Hematopoietic multipotent progenitor cell treated with erythropoietin and hydrocortisone succinate and interleukin-3 and kit ligand, for 6 days (in vitro differentiated cells): ENCODE measurements at regions not wholly inside any gene's neighbourhood (a gene's known extent, or its start where the extent isn't known, plus 50 kb on each side); places are given as distances from the start of the nearest gene placed in this dataset.
"Not testable (repeated sequence)": the region's sequence is repeated elsewhere in the genome, so short reads cannot be mapped to it uniquely, and the experiment has no call there.

Experiments used
- DNase-seq: peaks from one replicate; pipeline ENCODE4 v3.0.0-alpha.2; 2015

DNA sequence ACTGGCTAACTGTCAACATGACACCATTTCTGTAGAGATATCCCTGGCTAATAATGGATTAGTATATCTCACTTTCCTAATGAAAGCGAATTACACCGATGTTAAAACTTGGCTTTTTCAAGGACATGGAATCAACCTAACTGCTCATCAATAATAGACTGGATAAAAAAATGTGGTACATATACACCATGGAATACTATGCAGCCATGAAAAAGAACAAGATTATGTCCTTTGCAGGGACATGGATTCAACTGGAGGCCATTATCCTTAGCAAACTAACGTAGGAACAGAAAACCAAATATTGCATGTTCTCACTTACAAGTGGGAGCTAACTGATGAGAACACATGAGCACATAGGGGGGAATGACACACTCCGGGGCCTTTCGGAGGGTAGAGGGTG lies 62.6 kb downstream of the ZIC1 start:
- no peak for DNase-seq

DNA sequence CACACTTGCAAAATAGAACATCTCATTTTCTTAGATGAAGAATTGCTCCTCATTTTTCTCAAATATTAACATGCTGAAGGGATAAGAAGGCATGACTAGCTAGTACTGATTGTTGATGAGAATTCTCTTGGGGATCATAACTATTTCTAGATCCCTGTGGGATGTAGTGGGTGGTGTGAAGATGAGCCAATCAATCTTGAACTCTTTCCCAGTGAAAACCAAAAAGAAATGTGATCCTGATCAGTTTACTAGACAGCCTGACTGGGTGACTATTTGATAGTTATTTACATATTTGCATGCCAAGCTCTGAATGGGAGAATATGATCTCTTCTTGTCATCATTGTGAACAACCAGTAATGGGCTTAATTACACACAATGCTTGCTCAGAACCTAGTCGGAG lies 63.7 kb downstream of the ZIC1 start:
- no peak for DNase-seq

DNA sequence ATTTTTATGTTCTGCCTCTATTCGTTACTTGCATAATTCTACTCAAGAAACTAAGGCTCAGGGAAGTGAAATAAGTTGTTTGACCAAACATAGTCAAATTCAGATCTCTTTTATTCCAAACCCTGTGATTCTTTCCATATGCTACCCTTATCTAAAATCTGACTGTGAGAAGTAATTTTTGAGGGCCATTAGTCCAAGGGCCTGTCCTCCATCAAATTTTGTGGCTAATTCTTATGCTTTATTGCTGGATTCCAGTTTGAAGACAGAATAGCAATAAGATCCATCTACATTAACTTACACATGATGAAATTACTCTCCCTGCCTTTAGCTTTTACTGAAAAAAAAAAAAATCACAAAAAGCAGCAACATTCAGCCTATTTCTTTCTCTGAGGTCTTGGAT lies 74.0 kb downstream of the ZIC1 start:
- DNase-seq: no peak

DNA sequence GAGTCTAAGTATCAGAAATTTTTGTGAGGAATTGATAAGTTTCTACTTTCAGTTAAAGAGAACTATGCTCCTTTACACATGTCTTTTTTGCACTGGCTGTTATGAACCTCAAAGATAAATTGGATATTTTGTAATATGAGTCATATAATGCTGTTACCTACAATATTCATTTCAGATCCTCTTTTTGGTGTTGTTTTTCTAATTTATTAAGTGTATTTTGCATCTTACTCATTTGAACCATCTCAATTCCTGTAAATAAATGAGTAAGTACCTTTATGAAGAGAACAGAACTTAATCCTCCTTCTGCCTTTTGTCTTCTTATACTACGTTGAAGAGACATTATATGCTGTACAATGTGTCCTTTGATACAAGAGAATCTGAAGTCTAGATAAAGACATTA lies 74.4 kb downstream of the ZIC1 start:
- no peak for DNase-seq

DNA sequence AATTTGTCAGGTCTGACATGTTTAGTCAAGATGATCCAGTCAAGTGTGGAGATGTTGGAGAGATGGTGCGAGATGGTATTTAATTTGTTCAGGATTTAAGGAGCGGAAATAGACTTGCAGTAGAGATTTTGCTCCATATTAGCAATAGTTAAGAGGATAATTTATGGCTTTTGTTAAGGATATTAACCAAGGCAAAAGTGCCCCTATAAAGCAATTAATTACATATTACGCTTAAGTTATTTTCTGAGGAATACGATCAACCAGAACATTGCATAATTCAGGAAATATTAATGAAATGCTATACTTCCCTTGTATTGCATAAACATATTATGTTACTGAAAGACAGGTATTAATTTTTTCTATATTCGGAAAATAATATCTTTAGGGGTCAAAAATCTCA lies 83.9 kb downstream of the ZIC1 start:
- DNase-seq: no peak

DNA sequence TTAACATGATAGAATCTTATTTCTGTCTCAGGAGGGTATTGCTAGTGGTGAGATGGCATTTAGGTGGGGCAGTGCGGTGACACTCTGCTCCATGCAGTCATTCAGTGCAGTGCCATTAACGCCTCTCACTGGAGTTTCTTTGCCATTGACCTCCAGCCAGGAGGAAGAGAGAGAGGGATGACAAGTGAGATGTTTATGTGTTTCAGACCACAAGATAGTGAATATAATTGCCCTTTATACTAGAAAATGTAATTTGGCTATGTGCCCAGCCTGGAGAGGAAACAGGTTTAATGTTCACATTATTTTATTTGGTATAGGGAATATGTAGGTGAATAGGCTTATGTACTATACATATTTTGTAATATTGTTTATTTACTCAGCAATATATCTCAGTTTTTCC lies 84.5 kb downstream of the ZIC1 start:
- DNase-seq: no peak

DNA sequence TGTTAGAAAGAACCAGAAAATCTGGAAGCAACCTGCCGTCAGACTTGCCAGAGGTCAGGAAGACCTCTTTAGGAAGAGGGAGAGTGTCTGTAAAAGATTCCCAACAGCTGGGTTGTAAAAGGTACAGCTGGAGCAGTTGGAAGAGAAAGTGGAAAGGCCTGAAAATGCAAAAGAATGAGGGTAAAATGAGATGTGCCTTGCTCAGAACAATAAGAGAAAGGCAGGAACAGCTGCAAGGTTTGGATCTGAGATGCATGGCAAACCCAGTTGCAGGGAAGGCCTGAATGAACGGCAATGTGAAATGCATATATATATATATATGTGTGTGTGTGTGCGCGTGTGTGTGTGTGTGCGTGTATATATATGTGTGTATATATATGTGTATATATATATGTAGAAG lies 88.1 kb downstream of the ZIC1 start:
- DNase-seq: no peak

DNA sequence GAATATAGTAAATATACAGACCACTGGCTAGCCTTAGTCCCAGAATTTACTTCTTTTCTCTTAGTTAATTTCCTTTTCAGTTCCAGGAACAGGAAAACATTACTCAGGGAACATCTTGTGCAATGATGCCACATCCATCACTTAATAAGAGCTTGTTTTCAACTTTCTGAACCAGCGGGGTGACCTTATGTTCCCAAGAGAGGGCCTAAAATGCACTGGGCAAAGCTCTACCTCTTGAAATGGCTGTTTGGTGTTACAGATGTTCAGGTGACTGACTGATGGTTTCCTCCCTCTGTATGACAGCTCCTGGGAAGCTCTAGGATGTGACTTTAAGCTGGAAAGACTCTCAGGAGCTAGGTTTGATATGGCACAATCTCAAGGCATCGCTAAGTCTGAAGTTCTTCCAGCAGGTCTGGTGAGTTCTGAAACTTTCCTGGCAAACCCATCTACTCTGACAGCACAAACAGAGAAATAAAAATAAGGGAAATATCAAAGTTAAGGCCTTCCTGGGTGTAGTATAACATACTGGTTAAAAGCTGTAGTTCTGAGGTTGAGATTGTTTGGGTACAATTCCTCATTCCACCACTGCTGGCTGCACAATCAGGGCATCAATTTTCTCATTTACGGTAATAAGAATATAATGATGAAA lies 98.6 kb downstream of the ZIC1 start:
- DNase-seq: no peak

DNA sequence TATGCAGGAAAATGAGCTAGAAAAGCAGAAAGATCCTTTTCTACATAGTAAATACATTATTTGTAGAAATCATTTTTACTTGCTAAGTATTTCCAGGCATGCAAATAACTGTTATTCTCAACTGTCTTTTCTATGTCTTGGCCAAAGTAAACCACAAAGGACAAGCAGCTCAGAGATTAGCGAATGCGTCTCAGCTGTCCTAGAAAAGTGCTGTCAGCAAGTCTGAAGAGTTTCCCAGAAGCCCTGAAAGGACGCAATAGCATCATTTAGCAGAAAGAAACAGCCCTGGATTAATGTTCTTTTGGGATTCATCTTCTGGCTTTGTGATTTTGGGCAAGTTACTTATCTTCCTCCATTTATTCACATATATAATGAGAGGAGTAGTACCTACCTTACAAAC lies 100.3 kb downstream of the ZIC1 start:
- no peak for DNase-seq

DNA sequence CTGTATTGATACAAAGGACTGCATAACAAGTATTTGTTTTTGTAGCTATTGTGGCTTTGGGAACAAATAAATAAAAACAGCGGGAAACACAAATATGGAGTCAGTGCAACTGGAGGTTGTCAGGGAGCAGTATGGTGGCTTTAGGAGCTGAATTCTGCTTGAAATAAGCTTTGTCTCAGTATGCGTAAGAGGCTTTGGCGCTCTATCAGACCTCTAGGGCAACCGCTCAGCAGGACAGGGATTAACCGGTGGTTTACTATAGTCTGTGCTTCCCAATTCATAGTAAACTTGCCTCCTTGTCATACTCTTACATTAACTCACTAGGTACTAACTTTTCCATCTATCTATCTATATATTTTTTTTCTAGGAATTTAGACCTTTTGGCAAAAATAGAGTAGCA lies 104.6 kb downstream of the ZIC1 start:
- no peak for DNase-seq

DNA sequence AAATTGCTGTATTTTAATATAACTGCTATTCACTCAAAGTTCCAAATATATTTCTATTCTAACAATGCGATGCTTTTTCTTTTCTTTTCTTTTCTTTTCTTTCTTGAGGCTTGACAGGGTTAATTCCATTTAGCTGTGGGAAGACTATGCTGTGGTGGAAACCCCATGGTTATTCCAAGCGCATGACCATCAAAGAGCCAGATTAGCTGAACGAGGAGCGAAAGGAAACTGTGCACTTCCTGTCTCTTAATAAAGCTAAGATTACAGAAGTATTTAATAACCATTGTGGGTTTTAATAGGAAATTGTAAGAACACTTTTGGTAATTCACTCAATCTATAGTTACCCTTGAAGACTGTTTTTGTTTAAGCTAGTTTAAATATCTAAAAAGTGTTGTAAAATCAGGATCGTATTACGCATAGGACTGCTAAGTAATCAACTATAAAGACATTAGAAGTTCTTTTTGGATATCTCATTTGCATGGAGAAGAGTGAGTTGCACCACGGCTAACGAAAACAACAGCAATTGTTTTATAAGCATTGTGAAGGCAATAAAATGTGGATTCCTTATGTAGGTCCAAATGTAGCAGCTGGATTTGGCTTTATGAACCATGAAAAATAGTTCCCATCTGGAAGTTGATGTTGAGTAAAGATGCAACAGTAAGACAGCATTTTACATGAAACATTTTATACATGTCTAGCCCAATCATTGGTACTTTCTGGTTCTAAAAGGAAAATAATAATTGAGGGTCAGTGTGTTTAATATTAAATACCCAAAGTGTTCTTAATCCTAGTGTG lies 105.4 kb downstream of the ZIC1 start:
- DNase-seq: no peak

DNA sequence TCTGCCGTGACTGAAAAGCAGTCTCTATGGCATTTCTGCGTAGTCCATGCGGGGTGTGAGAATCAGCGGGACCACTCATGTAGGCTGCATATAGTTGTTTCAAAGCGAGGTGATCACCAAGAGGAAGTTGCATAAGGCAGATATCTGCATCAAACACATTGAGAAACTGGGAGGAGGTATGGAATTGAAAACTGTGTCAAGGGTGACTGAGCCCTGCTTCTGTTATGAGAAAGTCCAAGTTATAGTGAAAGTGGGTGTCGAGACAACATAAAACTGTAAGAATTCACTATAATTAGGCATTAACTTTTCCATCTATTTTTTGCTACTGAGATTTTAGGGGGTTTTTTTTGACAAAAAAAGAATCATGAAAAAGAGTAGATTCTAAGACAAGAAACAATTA lies 109.3 kb downstream of the ZIC1 start:
- peak; percentile 0 for DNase-seq

DNA sequence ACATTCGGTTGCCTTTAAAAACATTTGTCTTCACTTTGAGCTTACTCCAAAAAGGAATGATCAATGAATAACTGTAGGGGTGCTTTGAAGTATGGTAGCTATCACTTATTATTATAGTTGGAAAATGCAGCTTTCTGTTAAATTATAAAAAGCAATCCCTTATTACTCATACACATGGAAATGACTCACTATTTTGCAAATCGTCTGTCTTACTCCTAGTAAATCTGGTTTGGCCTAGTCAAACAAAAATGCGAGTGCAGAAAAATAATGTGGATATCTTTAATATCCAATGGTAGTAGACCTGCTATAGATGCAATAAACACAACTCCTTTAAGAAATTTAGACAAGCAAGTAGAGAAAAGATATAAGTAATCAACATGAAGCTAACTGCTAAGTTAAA lies 112.5 kb downstream of the ZIC1 start:
- DNase-seq: no peak

DNA sequence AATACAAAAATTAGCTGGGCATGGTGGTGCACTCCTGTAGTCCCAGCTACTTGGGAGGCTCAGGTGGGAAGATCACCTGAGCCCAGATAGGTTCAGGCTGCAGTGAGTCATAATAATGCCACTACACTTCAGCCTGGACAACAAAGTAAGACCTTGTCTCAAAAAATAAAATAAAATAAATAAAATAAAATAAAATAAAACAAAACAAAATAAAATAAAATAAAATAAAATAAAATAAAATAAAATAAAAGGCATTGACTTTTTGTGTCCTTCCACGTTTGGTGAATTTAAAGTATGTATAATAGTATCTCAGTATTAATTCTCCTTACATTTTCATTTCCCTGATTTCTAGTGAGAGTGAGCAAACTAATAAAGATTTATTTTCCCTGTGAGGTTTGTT lies 113.6 kb downstream of the ZIC1 start:
- not testable (repeated sequence) for DNase-seq

DNA sequence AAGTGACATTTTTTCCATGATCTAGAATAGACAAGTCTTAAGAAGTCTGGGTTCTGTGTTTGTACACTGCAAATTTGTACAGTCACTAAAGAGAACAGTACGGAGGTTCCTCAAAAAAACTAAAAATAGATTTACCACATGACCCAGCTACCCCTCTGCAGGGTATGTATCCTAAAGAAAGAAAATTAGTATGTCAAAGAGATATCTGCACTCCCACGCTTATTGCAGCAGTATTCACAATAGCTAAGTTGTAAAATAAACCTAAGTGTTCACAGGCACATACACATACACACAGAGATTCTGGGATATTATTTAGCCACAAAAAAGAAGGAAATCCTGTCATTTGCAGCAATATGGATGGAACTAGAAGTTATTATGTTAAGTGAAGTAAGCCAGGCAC lies 120.4 kb downstream of the ZIC1 start:
- DNase-seq: no peak

DNA sequence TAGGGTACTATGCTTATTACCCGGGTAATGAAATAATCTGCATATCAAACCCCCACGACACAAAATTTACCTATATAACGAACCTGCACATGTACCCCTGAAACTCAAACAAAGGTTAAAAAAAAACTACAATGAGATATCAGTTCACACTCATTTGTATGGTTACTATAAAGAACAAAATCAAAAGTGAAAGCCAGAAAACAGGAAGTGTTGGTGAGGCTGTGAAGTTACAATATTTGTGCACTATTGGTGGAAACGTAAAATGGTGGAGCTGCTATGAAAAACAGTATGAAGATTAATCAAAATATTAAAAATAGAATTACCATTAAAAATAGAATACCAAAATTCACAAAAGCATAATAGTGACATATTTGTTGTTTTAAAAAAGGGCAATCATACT lies 128.9 kb downstream of the ZIC1 start:
- no peak for DNase-seq

DNA sequence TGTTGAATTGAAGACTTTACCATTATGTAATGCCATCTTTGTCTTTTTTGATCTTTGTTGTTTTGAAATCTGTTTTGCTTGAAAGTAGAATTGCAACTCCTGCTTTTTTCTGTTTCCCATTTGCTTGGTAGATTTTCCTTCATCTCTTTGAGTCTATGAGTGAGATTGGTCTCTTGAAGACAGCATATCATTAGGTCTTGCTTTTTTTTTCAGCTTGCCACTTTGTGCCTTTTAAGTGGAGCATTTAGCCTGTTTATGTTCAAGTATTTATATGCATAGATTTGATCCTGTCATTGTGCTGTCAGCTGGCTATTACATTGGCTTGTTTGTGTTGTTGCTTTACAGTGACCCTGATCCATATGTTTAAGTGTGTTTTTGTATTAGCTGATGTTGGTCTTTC lies 131.8 kb downstream of the ZIC1 start:
- no peak for DNase-seq

DNA sequence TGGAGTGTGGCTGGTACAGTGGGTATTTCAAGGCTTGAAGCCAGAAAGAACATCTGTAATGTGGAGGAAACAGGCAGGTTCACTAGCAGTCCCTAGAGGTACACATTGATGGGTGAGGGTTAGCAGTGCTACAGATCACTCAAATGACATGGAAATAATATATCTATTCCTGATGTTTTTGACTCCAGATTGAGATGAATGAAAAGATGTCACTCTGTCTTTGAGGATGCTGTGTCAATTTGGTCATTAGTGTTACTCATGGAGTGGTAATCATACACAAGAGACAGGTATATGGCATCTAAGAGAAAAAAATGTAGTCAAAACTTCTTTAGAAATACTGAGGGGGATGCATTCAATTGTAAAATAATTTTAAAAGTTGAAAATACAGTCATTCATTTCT lies 135.1 kb downstream of the ZIC1 start:
- no peak for DNase-seq

DNA sequence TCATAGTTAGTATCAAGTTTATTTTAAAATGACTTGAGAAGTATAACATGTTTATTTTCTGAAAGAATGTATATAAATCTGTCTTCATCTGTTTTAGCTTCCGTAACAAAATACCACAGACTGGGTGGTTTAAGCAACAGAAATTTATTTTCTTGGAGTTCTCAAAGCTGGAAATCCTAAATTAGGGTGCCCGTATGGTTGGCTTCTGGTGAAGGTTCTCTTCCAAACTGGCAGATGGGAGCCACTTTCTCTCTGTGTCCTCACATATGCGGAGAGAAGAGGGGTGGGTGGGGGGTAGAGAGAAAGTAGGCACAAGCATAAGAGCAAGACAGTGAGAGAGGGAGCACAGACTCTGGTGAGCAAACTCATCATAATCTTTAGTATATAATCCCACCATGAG lies 142.3 kb downstream of the ZIC1 start:
- no peak for DNase-seq

DNA sequence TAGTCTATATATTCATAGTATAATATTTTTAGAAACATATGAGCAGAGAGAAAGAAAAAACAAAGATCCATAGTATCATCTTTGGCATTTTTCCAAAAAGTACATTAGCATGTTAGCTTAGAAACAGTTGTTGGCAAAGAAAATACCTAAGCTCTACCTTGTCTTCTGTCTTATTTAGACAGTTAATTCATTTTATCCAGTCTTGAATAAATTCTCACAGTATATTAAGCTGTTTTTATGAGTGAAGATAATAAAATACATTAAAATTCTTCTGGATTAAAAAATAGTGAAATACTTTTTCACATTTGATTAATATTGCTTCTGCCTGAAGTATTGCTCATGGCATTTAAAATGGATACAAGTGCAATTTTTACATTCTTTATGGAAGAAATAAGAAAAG lies 145.2 kb downstream of the ZIC1 start:
- DNase-seq: peak; percentile 1

DNA sequence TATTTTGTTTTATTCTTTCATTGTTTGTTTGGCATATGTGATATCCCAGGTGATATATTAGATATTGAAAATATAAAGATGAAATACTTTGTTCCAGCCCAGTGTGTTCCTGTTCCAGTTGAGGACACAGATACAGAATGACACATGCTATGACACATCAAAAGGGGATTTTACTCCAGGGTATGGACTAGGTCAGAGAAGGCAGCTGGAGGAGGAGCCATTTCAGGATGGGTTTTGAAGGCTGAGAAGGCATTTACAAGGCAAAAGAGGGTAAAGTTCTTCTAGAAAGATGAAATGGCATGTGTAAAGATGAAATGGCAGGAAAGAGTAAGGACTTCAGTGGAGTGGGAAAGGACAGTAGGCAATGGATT lies 163.8 kb downstream of the ZIC1 start:
- no peak for DNase-seq

DNA sequence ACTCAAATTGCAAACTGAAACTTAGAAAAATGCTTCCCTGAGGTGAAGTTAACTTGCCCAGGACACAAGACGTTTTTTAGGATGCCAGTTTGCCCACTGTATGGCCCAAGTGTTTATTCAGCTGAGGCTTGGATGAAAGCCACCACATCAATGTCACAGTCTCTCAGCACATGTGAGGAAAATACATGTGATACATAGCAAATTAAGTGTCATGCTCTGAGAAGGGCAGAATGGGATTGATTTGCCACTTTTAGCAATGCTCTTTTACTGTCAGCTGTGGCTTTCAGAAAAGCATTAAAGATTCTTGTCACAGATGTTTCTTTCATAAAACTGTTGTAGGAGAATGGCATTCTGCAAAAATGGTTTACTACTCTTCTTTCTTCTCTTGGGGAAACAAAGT lies 165.5 kb downstream of the ZIC1 start:
- DNase-seq: no peak

DNA sequence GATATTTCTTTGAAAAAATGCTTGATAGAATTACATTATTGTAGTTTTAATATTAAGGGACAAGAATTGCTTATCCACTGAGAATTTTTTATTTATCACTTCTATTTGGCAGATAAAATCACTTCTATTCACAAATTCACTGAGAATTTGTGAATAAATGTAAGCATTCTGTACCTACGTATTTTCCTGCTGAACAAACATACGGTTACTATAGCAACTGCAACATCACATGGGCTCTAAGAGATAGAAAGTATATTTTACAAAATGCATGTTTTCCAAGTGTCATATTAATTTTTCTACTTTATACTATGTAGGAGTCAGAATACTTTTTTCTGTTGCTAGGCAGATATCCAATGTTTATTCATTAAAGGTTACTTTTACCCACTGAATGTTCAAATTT lies 166.2 kb downstream of the ZIC1 start:
- DNase-seq: no peak

DNA sequence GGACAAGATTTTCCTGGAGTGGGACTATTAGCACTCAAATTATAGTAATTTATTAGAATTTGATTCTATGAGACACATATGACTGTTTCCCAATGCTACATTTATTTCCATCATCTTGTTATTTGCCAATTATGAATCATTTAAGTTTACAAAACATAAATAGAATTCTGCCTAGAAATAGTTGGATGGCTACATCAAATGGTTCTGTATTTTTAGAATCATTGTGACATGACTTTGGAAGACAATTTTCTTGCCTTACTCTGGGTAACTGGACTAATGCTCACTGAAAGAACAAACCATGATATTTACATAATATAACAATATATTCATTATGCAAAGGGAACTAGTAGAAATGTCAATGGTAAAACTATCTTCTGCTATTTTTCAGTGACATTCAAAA lies 173.5 kb downstream of the ZIC1 start:
- DNase-seq: no peak

DNA sequence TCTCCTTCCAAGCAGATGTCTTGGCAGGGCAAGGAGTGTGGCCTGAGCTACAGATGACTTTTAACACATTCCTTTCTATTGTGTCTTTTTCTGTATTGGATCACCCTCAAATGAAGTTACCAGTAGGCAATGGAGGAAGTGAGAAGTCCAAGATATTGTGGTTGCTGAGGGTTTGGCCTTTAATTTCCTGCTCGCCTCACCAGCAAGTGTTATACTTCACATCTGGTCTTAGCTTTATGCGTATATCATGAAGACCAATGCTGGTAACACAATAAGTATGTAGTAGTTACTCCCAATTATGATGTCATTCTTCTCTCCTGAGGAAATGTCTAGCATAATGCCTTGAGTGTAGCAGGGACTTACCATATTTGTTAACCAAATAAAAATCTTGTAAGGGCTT lies 179.9 kb downstream of the ZIC1 start:
- no peak for DNase-seq
